ENCODE measurements at regions not wholly inside any gene's neighbourhood (a gene's known extent, or its start where the extent isn't known, plus 50 kb on each side); places are given as distances from the start of the nearest gene placed in this dataset.

DNA sequence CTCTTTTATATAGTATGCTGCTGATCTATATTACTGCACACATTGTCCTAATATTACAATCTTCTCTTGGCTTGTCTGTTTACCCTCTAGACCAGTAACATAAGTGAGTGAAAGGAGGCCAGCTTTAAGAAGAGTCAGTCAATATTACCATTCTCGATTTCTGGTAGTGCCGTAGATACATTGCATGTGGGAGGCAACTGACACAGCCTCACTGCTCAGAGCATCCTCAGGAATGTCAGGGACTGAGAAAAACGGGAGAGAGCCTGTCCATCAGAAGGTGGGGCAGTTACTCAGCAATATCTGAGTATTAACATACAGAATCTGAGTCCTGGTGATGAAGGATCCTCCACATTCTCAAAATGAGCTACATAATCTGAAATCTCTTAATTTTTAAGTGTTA lies 259.9 kb downstream of the GJA1 start:
- TF ChIP-seq RAD21 (IDR thresholded peaks at IDR 0.05; ENCODE audit: low read depth) = no peak
- no peak for TF ChIP-seq TAF1 (IDR thresholded peaks at IDR 0.05; ENCODE audit: low read depth)
- no peak for TF ChIP-seq CREB1 (IDR thresholded peaks at IDR 0.05; ENCODE audit: low read depth)
- TF ChIP-seq YY1 (IDR thresholded peaks at IDR 0.05; ENCODE audit: low read depth) = no peak
- no peak for TF ChIP-seq CEBPB (IDR thresholded peaks at IDR 0.05)
- no peak for TF ChIP-seq NFIC (IDR thresholded peaks at IDR 0.05)
- TF ChIP-seq FOXM1 (IDR thresholded peaks at IDR 0.05; ENCODE audit: borderline replicate concordance, low read depth) = no peak
- no peak for TF ChIP-seq TCF12 (IDR thresholded peaks at IDR 0.05; ENCODE audit: low read depth)

Measured in Ishikawa (cell line).